HK-2 (cell line): ENCODE measurements at regions not wholly inside any gene's neighbourhood (a gene's known extent, or its start where the extent isn't known, plus 50 kb on each side); places are given as distances from the start of the nearest gene placed in this dataset.
"Not testable (repeated sequence)": the region's sequence is repeated elsewhere in the genome, so short reads cannot be mapped to it uniquely, and the experiment has no call there.

Experiments
- DNase-seq: peaks from one replicate; pipeline ENCODE4 v3.0.0-alpha.2; 2018; ENCODE audit not compliant: unreplicated experiment

DNA sequence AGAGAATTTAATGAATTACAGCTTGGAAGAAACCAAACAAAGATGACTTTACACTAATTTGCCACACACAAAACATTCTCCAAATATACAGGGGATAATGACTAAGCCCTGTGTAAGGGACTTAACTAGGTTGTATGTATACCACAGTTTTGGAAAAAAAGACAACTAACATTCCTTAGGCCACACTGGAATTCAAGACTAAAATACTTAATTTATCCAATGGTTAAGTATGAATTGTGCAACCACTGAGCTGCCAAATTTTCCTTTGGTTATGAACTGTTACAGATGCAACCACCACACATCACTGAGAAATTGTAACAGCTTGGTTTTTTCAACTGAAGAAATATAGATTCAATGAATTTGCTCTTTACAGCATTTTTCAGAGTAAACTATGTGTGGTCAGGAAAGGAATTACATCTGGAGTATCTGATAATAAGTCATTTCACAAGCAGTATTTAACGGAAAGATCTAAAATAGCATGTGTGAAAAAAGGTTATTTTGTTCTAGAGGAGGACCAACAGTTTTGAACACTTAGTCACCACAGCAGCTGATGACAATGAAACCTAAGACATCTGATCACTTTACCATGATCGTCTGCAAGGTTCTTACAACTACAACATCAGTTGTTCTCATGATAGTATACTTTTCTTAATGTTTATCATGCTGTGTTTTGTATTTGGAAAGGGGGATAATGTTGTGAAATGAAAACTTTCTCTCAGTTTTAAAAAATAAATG lies 318.8 kb downstream of the BCKDHB start:
- no peak for DNase-seq

DNA sequence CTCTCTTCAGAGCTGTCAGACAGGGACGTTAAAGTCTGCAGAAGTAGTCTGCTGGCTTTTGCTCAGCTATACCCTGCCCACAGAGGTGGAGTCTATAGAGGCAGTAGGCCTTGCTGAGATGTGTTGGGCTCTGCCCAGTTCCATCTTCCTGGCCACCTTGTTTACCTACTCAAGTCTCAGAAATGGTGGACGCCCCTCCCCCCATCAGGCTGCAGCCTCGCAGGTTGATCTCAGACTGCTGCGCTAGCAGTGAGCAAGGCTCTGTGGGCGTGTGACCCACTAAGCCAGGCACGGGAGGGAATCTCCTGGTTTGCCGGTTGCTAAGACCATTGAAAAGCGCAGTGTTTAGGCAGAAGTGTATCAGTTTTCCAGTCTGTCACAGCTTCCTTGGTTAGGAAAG lies 305.0 kb downstream of the BCKDHB start:
- no peak for DNase-seq

DNA sequence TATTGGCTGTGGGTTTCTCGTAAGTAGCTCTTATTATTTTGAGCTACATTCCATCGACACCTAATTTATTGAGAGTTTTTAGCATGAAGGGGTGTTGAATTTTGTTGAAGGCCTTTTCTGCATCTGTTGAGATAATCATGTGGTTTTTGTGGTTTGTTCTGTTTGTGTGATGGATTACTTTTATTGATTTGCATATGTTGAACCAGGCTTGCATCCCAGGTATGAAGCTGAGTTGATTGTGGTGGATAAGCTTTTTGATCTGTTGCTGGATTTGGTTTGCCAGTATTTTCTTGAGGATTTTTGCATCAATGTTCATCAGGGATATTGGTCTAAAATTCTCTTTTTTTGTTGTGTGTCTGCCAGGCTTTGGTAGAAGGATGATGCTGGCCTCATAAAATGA lies 301.5 kb downstream of the BCKDHB start:
- DNase-seq, result not testable (repeated sequence)

DNA sequence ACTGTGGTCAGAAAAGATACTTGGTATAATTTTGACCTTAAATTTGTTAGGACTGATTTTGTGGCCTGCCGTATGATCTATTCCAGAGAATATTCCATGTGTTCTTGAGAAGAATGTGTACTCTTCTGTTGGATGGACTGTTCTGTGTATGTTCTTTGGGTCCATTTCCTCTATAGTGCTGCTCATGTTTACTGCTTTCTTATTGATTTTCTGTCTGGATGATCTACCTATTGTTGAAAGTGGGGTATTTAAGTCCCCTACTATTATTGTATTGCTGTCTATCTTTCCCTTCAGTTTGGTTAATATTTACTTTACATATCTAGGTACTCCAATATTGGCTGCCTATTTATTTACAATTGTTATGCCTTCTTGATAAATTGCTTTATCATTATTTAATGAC lies 298.4 kb downstream of the BCKDHB start:
- DNase-seq, result no peak

DNA sequence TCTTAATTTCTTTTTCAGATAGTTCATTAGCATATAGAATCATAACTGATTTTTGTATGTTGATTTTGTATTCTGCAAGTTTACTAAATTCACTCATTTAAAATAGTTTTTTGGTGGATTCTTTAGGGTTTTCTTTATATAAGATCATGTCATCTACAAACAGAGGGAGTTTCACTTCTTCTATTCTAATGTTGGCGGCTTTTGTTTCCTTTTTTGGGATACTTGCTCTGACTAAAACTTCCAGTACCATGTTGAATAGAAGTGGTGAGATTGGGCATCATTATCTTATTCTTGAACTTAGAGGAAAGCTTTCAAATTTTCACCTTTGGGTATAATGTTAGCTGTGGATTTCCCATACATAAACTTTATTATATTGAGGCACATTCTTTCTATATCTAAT lies 296.9 kb downstream of the BCKDHB start:
- no peak for DNase-seq

DNA sequence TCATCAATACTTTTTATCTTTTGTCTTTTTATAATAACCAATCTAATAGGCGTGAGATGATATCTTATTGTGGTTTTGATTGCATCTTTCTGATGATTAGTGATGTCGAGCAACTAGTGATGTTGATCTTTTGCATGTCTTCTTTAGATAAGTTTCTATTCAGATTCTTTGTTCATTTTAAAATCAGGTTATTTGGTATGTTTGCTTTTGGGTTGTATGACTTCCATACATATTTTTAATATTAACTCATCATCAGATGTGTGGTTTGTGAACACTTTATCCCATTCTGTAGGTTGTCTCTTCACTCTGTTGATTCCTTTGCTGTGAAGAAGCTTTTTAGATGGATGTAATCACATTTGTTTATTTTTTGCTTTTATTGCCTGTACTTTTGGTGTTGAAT lies 295.8 kb downstream of the BCKDHB start:
- no peak for DNase-seq
